Stimulated activated CD4-positive, alpha-beta T cell treated with anti-CD3 and anti-CD28 coated beads, Interleukin-15, amount 100 ng/mL, for 48 hours (primary cell): ENCODE measurements at regions not wholly inside any gene's neighbourhood (a gene's known extent, or its start where the extent isn't known, plus 50 kb on each side); places are given as distances from the start of the nearest gene placed in this dataset.

ENCODE experiments used
- DNase-seq, 2 donors: peaks; one replicate each; pipeline ENCODE4 v3.0.0-alpha.2; 2020; ENCODE audit warnings: low read depth in 2 of 2

GRCh38 chr14:97350894-97351731 is 553.9 kb downstream of the VRK1 start:
- no peak for DNase-seq

- DNase-seq: no peak
Observed at GRCh38 chr14:97353102-97353501, 555.9 kb downstream of the VRK1 start.

DNA sequence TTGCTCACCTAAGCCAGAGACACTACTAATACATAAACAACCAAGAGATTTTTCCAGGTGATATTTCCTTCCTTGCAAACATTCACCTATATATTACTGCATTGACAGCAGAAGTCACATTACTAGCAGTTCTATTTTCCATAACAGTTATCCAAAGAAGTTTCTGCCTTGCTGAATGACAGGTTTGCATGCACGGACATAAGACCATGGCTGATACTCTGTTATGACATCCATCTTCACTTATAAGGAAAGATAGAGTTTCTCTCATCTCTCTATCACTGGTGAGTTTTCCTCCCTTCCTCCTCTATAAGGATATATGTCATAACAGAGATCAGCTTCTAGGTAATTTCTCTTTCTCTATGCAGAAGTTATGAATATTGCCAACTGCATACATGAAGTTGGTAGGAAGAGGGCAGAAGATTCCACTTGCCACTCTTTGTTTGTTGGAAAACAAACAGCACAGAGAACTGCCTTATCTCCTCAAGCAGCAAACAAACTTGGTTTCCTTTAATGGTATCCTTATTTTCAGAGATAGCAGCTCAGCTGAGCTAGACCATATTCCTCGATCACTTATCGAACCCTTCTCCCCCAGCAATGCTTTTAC is 557.0 kb downstream of the VRK1 start:
- DNase-seq: no peak

GRCh38 chr14:97359341-97359740 is 562.2 kb downstream of the VRK1 start:
- no peak for DNase-seq

DNA sequence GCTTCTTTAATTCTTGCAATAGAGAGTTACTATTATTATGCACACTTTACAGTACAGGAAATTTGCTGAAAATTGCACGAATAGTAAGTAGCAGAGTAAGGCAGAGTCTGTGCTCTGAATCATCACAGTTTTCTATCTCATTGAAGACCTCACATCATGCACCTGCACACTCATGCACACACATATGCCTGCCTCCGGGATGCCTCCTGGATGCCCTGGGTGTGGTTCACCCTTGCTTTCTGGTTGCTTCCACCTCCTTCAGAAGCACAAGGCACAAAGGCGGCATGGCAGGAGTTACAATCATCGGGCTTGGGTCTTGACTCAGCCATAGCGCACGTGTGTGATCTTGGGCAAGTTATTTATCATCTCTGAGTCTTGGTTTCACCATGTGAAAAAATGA is 564.0 kb downstream of the VRK1 start:
- DNase-seq: no peak

GRCh38 chr14:97361958-97362357 is 564.8 kb downstream of the VRK1 start:
- DNase-seq: no peak

GRCh38 chr14:97366400-97366799 is 569.2 kb downstream of the VRK1 start:
- DNase-seq: no peak

GRCh38 chr14:97367278-97367677 is 570.1 kb downstream of the VRK1 start:
- no peak for DNase-seq

- no peak for DNase-seq
Observed at GRCh38 chr14:97368049-97368448, 570.9 kb downstream of the VRK1 start.

GRCh38 chr14:97368900-97369564 is 571.9 kb downstream of the VRK1 start:
- DNase-seq: no peak

- DNase-seq: no peak
Observed at GRCh38 chr14:97369901-97370300, 572.7 kb downstream of the VRK1 start.

DNA sequence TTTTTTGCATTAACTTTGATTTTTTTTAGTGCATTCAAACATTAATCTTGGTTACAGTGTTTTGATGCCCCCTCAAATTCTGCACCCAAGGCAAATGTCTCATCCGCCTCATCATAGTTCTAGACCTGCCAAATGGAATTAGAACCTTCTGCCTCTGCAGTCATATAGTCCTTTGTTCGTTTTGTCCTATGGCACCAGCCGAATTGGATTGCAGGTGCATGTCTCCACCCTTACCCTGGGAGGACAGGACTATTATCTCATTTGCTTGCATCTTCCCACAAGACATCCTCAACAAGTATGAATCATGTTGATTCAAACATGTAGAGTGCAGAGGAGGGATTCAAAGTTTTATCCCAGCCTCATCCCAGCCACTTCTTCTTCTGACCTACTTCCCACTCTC is 579.1 kb downstream of the VRK1 start:
- no peak for DNase-seq

DNA sequence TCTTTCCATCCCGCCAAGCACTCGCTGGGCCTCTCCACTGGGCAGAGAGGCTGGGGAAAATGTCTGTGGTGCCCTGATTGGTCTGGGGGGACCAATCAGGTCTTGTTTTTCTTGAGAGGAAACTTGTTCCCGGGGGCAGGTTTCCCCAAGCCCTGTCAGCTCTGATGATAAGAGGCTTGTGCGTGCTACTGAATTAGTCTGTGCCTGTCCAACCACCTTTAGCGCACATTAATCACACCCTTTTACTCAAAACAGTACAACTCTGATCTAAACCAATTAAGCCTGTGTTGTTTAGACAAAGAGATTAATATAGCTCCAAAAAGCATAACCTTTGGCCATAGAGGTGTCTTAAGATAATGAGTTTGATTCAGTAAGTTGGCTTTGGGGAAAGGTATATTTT is 580.4 kb downstream of the VRK1 start:
- DNase-seq: no peak

DNA sequence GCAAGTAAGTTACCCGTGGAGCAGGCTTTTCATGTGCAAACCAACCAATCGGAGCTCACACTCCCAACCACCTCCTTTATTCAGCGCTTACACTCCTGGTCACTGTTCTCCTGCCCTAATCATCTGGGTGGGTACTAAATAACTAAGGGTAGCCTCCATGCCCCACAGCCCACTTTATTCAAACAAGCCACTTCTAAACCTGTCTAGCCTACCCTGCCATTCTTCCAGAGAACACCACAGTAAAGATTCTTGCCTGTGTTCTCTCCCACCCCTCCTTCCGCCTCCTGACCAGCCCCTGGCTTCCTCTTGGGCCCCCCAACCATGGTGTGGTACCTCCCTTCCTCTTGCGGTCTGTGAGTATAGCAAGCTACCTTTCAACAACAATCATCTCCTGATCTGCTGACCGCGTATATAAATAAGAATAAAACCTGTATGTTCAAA is 581.9 kb downstream of the VRK1 start:
- DNase-seq: no peak

DNA sequence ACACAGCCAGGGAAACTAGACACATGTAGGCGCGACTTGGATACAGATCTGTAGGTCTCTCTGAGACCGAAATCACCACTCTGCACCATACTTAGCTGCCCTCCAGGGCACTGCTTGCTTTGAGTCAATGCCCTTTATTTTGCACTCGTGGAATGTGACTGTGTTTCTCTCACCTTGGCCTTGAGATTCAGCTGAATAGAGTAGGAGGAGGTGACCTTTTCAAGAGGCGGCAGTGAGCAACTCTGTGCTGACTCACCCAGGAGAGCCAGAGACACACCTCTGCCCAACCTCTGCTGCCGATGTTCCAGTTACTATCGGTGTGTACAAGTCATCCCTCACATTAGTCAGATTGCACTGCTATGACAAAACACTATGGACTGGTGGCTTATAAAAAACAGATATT is 583.4 kb downstream of the VRK1 start:
- DNase-seq: peak; percentile 72 to 85

DNA sequence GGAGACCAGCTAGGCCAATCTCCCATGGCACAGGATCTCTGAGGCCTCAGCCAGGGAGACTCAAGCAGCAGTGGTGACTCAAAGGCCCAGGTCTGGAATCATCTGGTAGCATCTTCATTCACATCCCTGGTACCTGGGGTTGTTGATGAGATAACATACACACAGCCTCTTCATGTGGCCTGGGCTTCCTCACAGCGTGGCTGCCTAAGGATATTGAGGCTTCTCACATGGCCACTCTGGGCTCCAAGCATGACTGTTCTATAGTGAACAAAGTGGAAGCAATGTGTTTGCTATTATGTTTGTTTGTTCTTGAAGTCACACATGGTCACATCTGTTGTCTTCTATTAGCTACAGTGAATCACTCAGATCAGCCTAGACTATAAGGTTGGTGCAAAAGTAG is 584.1 kb downstream of the VRK1 start:
- no peak for DNase-seq

DNA sequence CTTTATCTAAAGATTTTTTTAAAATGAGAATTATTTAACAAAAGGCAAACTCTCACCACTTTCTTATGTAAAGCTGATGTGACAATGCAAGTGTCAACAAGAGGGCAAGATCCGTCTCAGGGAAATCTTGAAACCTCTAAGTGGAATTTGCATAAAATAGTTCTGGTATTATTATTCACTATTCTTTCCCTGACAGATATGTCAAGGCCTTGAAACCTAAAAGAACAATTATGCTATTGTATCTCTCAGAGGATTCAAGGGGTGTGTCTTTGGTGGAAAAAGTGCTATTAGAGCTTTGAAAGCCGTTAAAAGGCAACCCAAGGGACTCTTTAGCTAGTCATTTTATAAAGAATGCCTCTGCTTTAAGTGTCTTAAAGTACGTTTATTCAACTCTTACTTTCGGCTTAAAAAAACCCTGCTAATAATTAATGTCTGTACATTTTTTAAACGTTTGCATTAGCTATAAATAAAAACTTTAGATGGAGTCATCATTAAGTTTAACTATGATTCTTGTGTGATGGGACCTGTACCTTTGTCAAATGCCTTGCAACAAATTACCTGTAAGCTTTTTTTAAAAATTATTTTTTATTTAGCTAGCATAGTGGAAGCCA is 585.5 kb downstream of the VRK1 start:
- DNase-seq: no peak

DNA sequence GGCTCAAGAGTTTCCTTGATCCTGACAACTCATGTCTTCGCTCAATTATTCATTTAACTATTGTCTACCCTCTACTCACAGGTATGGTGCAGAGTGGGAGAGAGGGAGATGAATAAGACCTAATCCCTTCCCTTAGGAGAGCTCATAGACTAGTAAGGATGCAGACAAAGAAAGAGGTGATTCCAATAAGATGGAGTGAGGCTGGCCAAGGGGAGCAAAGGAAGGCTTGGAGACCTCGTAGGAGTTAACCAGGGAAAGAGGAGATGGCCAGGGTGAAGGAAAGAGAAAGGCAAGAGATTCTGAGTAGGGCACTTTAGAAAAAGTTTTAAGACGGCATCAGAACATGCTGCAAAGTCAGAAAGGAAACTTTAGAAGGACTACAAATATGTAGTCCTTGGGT is 588.5 kb downstream of the VRK1 start:
- no peak for DNase-seq

DNA sequence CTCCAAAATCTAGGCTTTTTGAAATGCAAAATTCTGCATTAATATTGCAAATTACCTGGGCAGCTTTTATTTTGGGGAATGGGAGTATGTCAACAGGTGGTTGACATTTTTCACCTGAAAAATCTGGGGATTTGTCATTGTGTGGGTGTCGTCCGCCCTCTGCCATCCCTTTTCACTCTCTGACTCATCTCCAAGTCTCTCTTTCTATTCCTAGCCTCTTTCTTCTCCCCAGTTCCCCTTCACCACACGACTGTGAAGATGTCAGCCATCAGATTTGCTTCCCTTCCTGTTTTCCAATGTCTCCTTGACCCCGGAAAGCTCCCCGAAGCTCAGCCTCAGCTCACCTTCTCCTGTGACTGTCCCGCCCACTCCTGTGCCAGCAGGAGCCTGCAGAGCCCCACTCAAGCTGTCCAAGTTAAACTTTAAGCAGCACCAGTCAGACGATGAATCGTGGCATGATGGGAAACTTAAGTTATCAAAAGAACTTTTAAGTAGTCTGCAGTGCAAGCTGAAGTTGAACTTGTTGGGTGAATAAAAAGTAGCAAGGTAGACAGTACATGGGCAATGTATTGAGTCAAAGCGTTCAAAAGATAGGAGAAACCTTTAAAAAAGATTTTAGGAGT is 590.2 kb downstream of the VRK1 start:
- no peak for DNase-seq

DNA sequence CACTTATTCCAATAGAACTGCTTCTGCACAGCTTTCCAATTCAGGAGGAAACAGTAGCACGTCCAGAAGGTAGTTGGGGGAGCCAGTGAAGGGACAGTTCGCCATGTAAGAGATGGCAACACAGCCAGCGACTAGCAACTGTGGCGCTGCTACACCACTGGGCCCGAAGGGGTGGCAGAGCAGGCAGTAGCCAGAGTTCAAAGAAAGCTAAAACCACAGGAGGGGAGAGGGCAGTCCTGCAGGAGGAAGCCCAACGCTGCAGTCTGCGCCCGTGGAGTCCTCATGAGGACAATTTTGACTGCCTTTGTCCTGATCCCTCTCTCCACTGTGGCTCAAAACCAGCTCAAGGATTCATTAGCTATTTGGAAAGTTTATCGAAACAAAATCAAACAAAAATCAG is 591.2 kb downstream of the VRK1 start:
- DNase-seq: no peak

GRCh38 chr14:97390096-97390724 is 593.0 kb downstream of the VRK1 start:
- no peak for DNase-seq

DNA sequence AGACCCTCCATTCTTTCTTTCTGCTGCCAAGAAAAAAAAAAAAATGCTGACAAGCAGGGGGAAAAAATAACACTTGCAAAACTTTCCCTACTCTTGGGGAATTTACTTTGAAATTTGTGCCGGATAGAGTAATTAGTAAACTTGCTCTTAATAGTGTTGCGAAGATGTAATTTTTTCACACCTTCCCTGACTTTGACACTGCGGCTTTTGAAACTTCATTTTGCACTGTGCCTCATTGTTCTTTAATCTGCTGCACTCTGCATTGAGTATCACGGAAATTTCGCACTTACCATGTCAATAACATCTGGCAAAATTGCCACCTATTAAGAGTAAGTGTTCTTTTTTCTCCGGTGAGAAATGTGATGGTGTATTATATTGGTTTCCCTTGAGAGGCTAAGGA is 596.1 kb downstream of the VRK1 start:
- no peak for DNase-seq
